NCI-H1417 (cell line): ENCODE measurements at regions not wholly inside any gene's neighbourhood (a gene's known extent, or its start where the extent isn't known, plus 50 kb on each side); places are given as distances from the start of the nearest gene placed in this dataset.

Experiments
- DNase-seq, 3 experiments: peaks; one replicate each; lab custom pipeline; 2025; lab: John Stamatoyannopoulos, UW

- no peak for DNase-seq
These were observed 68.1 kb upstream of the KLF12 start for GRCh38 chr13:74202129-74202813.

- DNase-seq, result no peak
These were observed 67.3 kb upstream of the KLF12 start for GRCh38 chr13:74201530-74201929.

GRCh38 chr13:74200081-74200480, 65.9 kb upstream of the KLF12 start:
- no peak for DNase-seq

- DNase-seq, result no peak
These were observed 63.6 kb upstream of the KLF12 start for GRCh38 chr13:74197677-74198429.

GRCh38 chr13:74194846-74195245, 60.6 kb upstream of the KLF12 start:
- no peak for DNase-seq

- no peak for DNase-seq
These were observed 59.2 kb upstream of the KLF12 start for GRCh38 chr13:74193391-74193790.

- peak in 2 of 3 experiments; percentile 22 to 24 for DNase-seq
These were observed 57.2 kb upstream of the KLF12 start for GRCh38 chr13:74191410-74191809.

- DNase-seq, result no peak
These were observed 56.8 kb upstream of the KLF12 start for GRCh38 chr13:74190999-74191398.

- peak in 1 of 3 experiments; percentile 14 for DNase-seq
These were observed 53.4 kb upstream of the KLF12 start for GRCh38 chr13:74187564-74187963.

- no peak for DNase-seq
These were observed 50.1 kb upstream of the KLF12 start for GRCh38 chr13:74184283-74184682.
